ENCODE measurements at regions not wholly inside any gene's neighbourhood (a gene's known extent, or its start where the extent isn't known, plus 50 kb on each side); places are given as distances from the start of the nearest gene placed in this dataset.

DNA sequence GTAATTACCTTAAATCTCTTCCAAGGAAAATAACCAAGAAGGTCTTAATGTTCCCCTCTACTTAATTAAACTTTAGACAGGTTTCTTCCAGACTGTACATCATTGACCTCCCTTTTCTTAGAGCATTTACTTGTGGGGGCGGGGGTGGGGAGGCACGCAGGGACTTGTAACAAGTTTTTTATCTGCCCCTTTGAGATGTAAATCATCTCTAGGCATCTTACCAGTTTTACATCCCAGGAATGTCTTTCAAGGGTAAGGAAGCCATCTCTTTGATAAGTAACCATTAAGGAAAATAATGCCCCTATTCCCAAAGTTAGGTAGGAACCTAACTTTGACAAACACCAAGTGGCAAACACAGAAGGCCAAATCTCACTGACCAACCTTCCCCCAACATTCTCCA is 528.6 kb downstream of the SUCLA2 start:
- intact Hi-C loops (cut with DNase I), result no loop called here
- H3K27me3 ChIP-seq, result no peaks in the 10 kb centered on the region
- H3K9me3 ChIP-seq (replicated peaks in 1 of 3), result no peaks in the 10 kb centered on the region
- no peak for TF ChIP-seq POLR2A (IDR thresholded peaks at IDR 0.05)
- TF ChIP-seq, protein P1, sequence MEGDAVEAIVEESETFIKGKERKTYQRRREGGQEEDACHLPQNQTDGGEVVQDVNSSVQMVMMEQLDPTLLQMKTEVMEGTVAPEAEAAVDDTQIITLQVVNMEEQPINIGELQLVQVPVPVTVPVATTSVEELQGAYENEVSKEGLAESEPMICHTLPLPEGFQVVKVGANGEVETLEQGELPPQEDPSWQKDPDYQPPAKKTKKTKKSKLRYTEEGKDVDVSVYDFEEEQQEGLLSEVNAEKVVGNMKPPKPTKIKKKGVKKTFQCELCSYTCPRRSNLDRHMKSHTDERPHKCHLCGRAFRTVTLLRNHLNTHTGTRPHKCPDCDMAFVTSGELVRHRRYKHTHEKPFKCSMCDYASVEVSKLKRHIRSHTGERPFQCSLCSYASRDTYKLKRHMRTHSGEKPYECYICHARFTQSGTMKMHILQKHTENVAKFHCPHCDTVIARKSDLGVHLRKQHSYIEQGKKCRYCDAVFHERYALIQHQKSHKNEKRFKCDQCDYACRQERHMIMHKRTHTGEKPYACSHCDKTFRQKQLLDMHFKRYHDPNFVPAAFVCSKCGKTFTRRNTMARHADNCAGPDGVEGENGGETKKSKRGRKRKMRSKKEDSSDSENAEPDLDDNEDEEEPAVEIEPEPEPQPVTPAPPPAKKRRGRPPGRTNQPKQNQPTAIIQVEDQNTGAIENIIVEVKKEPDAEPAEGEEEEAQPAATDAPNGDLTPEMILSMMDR (IDR thresholded peaks at IDR 0.05), result no peak
- H3K27ac ChIP-seq, result no peak overlapping the region
- 31 to 60% (median 56%) methylated on average over 2 of the region's 2 CpGs for WGBS, 4 donors
- no peak for DNase-seq
- no peaks in the 10 kb centered on the region for H3K4me1 ChIP-seq (replicated peaks in 1 of 2)
- no peaks in the 10 kb centered on the region for H3K36me3 ChIP-seq (replicated peaks in 1 of 2)
- no peak overlapping the region for H3K4me3 ChIP-seq

DNA sequence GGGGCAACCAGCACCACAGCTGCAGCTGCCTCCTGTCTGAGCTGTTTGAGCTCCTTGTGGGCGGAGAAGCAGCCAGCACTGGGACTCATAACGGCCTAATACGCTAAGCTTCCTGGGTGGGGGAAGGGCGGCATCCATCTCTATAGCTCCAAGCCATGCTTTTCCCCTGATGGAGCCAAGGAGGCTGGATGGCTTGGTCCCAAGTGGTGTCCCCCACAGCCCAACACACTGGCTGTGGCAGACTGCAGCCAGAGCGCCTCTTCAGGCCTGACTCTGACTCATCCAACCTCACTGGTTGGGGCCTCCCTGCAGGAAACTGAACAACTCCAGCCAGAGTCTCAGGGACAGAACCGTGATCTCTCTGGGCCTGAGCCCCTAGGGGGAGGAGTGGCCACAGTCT is 537.3 kb downstream of the SUCLA2 start:
- no peak for DNase-seq
- H3K9me3 ChIP-seq (replicated peaks in 1 of 3), result no peaks in the 10 kb centered on the region
- no peak overlapping the region for H3K4me3 ChIP-seq
- no peak overlapping the region for H3K27ac ChIP-seq
- intact Hi-C loops (cut with DNase I), result no loop called here
- H3K27me3 ChIP-seq, result no peaks in the 10 kb centered on the region
- WGBS, 4 donors, result 75 to 100% (median 82%) methylated on average over 1 to 6 of the region's 6 CpGs
- H3K4me1 ChIP-seq (replicated peaks in 1 of 2), result no peaks in the 10 kb centered on the region
- TF ChIP-seq, protein P1 (IDR thresholded peaks at IDR 0.05), result no peak
- no peak for TF ChIP-seq POLR2A (IDR thresholded peaks at IDR 0.05)
- H3K36me3 ChIP-seq (replicated peaks in 1 of 2), result no peaks in the 10 kb centered on the region

DNA sequence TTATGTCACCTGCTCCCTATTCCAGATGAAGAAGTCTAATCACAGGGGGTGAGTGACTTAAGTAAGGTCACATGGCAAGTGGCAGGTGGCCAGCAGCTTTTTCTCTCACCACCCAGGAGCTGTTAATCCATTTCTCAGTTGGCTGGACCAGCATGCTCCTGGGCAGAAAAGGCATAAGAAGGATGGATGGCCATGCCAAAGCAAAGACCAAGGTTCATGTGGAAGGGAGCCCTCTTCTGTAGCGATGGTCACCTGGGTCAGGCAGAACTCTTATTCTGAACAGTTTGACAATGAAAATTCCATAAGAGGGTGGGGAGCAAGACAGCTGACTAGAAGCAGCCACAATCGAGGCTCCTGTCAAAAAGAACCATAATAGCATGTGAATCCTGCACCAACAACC is 538.1 kb downstream of the SUCLA2 start:
- Histone ChIP-seq H3K27me3 (no peaks in the 10 kb centered on the region), H3K4me3 (no peak overlapping the region), H3K36me3 (replicated peaks in 1 of 2) (no peaks in the 10 kb centered on the region), H3K27ac (no peak overlapping the region), H3K4me1 (replicated peaks in 1 of 2) (no peaks in the 10 kb centered on the region), H3K9me3 (replicated peaks in 1 of 3) (no peaks in the 10 kb centered on the region)
- intact Hi-C loops (cut with DNase I), result no loop called here
- WGBS, 4 donors, result 78 to 100% (median 89%) methylated on average over 2 of the region's 2 CpGs
- no peak for DNase-seq
- TF ChIP-seq, protein P1 (IDR thresholded peaks at IDR 0.05), result no peak
- TF ChIP-seq POLR2A (IDR thresholded peaks at IDR 0.05), result no peak

DNA sequence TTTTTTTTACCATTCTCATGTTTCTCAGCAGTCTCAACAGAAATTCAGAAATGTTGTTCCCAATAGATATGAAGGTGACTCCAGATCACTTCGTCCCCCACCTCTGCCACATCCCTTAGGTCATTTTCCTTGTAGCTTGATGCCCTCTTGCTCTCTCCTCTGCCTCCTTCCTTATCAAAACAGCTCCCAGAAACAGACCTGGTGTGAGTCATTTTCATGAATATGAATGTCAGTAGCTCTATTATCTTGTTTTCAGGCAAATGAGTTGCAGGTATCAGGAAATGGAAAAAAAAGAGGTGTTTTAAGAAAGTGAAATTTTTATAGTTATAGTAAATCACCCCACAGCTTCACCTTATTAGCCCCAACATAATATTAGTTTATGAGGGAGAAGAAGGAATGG is 539.3 kb downstream of the SUCLA2 start:
- intact Hi-C loops (cut with DNase I), result no loop called here
- 62 to 90% (median 72%) methylated on average over 1 of the region's 1 CpG for WGBS, 4 donors
- Histone ChIP-seq H3K36me3 (replicated peaks in 1 of 2) (no peaks in the 10 kb centered on the region), H3K27ac (no peak overlapping the region), H3K4me3 (no peak overlapping the region), H3K9me3 (replicated peaks in 1 of 3) (no peaks in the 10 kb centered on the region), H3K4me1 (replicated peaks in 1 of 2) (no peaks in the 10 kb centered on the region), H3K27me3 (no peaks in the 10 kb centered on the region)
- no peak for DNase-seq
- no peak for TF ChIP-seq POLR2A (IDR thresholded peaks at IDR 0.05)
- TF ChIP-seq, protein P1 (IDR thresholded peaks at IDR 0.05), result no peak

All from adrenal gland (tissue), 9 donors.